Uterus (tissue), 3 donors: ENCODE measurements at regions not wholly inside any gene's neighbourhood (a gene's known extent, or its start where the extent isn't known, plus 50 kb on each side); places are given as distances from the start of the nearest gene placed in this dataset.

Source experiments
- DNase-seq, 2 donors: peaks; one replicate each; pipeline ENCODE4 v3.0.0-alpha.2; 2019 to 2020
- H3K27ac ChIP-seq, 2 donors: fragments of 200-600 bp; sonication (generic); 1 replicate in 1 of 2; 2 replicates in 1 of 2; pipeline ENCODE4 v1.5.1; 2016 to 2018
- H3K27me3 ChIP-seq, 2 donors: fragments of 200-600 bp; sonication (generic); one replicate each; pipeline ENCODE4 v1.5.1; 2018 to 2019; ENCODE audit warnings: control low read depth in 1 of 2
- H3K36me3 ChIP-seq, 2 donors: fragments of 200-600 bp; sonication (generic); one replicate each; pipeline ENCODE4 v1.5.1; 2019; ENCODE audit warnings: control low read depth in 1 of 2
- H3K4me1 ChIP-seq, 2 donors: fragments of 200-600 bp; sonication (generic); one replicate each; pipeline ENCODE4 v1.5.1; 2018 to 2019; ENCODE audit warnings: control low read depth in 1 of 2
- H3K4me3 ChIP-seq, 2 donors: fragments of 200-600 bp; sonication (generic); 1 replicate in 1 of 2; 2 replicates in 1 of 2; pipeline ENCODE4 v1.5.1; 2018 to 2019; ENCODE audit warnings: mild to moderate bottlenecking in 1 of 2
- H3K9me3 ChIP-seq, 2 donors: fragments of 200-600 bp; sonication (generic); one replicate each; pipeline ENCODE4 v1.5.1; 2019; ENCODE audit warnings: control low read depth in 1 of 2
- CTCF ChIP-seq, 4 experiments: fragments of 200-600 bp in 2 of 4; fragments of 450-650 bp in 2 of 4; sonication (generic) in 2 of 4; IDR thresholded peaks; one replicate each; pipeline ENCODE4 v1.5.1; 2016 to 2019; ENCODE audit warnings: antibody characterized with exemption in 4 of 4, mild to moderate bottlenecking in 2 of 4, moderate library complexity in 1 of 4
- POLR2A ChIP-seq, 2 donors: fragments of 450-650 bp; IDR thresholded peaks; one replicate each; pipeline ENCODE4 v1.6.1; 2016; ENCODE audit warnings: antibody characterized with exemption in 2 of 2, mild to moderate bottlenecking in 1 of 2, moderate library complexity in 1 of 2
- intact Hi-C: fragments of 100-400 bp; cut with DNase I; formaldehyde crosslinking; loops from one replicate; pipeline ENCODE4 v1.15.1; 2023; ENCODE audit warnings: low total_unique reads
- donor health status: DM: yes; HTN: yes; CAD: no.

- intact Hi-C loops = no loop called here
- TF ChIP-seq CTCF (IDR thresholded peaks at IDR 0.05) (no peak), POLR2A (IDR thresholded peaks at IDR 0.05) (no peak)
- H3K4me3 ChIP-seq = no peak overlapping the region
- no peaks in the 10 kb centered on the region for H3K4me1 ChIP-seq
- no peaks in the 10 kb centered on the region for H3K36me3 ChIP-seq
- DNase-seq = no peak
- no peak overlapping the region for H3K27ac ChIP-seq
- no peaks in the 10 kb centered on the region for H3K27me3 ChIP-seq
- H3K9me3 ChIP-seq = no peaks in the 10 kb centered on the region
Observed at GRCh38 chr2:133777574-133777960, 209.3 kb upstream of the NCKAP5 start.

- DNase-seq = peak in 1 of 2 donors; percentile 19
Observed at GRCh38 chr2:133780099-133780996, 212.1 kb upstream of the NCKAP5 start.

GRCh38 chr2:133780997-133781513 lies 212.8 kb upstream of the NCKAP5 start:
- intact Hi-C loops = no loop called here
- H3K36me3 ChIP-seq = no peaks in the 10 kb centered on the region
- TF ChIP-seq POLR2A (IDR thresholded peaks at IDR 0.05) = no peak
- no peak for TF ChIP-seq CTCF (IDR thresholded peaks at IDR 0.05)
- no peak for DNase-seq
- H3K27ac ChIP-seq = no peak overlapping the region
- H3K9me3 ChIP-seq = no peaks in the 10 kb centered on the region
- no peaks in the 10 kb centered on the region for H3K27me3 ChIP-seq
- H3K4me3 ChIP-seq = no peak overlapping the region
- H3K4me1 ChIP-seq = no peaks in the 10 kb centered on the region

More at GRCh38 chr2:133780099-133780996, 212.1 kb upstream of the NCKAP5 start:
- Histone ChIP-seq H3K4me3 (no peak overlapping the region), H3K36me3 (no peaks in the 10 kb centered on the region), H3K27ac (no peak overlapping the region), H3K4me1 (no peaks in the 10 kb centered on the region), H3K9me3 (no peaks in the 10 kb centered on the region), H3K27me3 (no peaks in the 10 kb centered on the region)
- intact Hi-C loops = no loop called here
- no peak for TF ChIP-seq POLR2A (IDR thresholded peaks at IDR 0.05)
- peak; percentile 47 to 60 (median 52) for TF ChIP-seq CTCF (IDR thresholded peaks at IDR 0.05)

GRCh38 chr2:133787207-133787606 lies 218.9 kb upstream of the NCKAP5 start:
- Histone ChIP-seq H3K36me3 (no peaks in the 10 kb centered on the region), H3K27ac (no peak overlapping the region), H3K4me1 (no peaks in the 10 kb centered on the region), H3K9me3 (no peaks in the 10 kb centered on the region), H3K27me3 (no peaks in the 10 kb centered on the region), H3K4me3 (no peak overlapping the region)
- TF ChIP-seq CTCF (IDR thresholded peaks at IDR 0.05) (no peak), POLR2A (IDR thresholded peaks at IDR 0.05) (no peak)
- intact Hi-C loops = no loop called here
- DNase-seq = no peak

- intact Hi-C loops = no loop called here
- H3K27me3 ChIP-seq = no peaks in the 10 kb centered on the region
- no peaks in the 10 kb centered on the region for H3K9me3 ChIP-seq
- H3K27ac ChIP-seq = no peak overlapping the region
- no peaks in the 10 kb centered on the region for H3K36me3 ChIP-seq
- DNase-seq = no peak
- no peak overlapping the region for H3K4me3 ChIP-seq
- H3K4me1 ChIP-seq = no peaks in the 10 kb centered on the region
- TF ChIP-seq POLR2A (IDR thresholded peaks at IDR 0.05) (no peak), CTCF (IDR thresholded peaks at IDR 0.05) (no peak)
Observed at GRCh38 chr2:133787651-133788050, 219.4 kb upstream of the NCKAP5 start.
